KMS-11 (cell line): ENCODE measurements at regions not wholly inside any gene's neighbourhood (a gene's known extent, or its start where the extent isn't known, plus 50 kb on each side); places are given as distances from the start of the nearest gene placed in this dataset.

Source experiments
- H2AFZ ChIP-seq: fragments of 200-600 bp; sonication (generic); 2 replicates; pipeline ENCODE4 v1.6.1; 2016; ENCODE audit warnings: antibody characterized with exemption, mixed run types, low read depth
- H3K27ac ChIP-seq: fragments of 200-600 bp; sonication (generic); 2 replicates; pipeline ENCODE4 v1.6.1; 2016; ENCODE audit warnings: mild to moderate bottlenecking, mixed run types
- H3K27me3 ChIP-seq: fragments of 200-600 bp; sonication (generic); 2 replicates; pipeline ENCODE4 v1.6.1; 2017; ENCODE audit warnings: mild to moderate bottlenecking, low read depth, mixed run types, moderate library complexity; ENCODE audit not compliant: insufficient read depth
- H3K36me3 ChIP-seq: fragments of 200-600 bp; sonication (generic); 2 replicates; pipeline ENCODE4 v1.6.1; 2017; ENCODE audit warnings: mild to moderate bottlenecking, mixed run types; ENCODE audit not compliant: insufficient read depth
- H3K4me1 ChIP-seq: fragments of 200-600 bp; sonication (generic); 2 replicates; pipeline ENCODE4 v1.6.1; 2016; ENCODE audit warnings: mild to moderate bottlenecking, low read depth, mixed run types; ENCODE audit not compliant: poor library complexity, severe bottlenecking
- H3K4me2 ChIP-seq: fragments of 200-600 bp; sonication (generic); 2 replicates; pipeline ENCODE4 v1.7.0; 2016; ENCODE audit warnings: mild to moderate bottlenecking, mixed run types
- H3K4me3 ChIP-seq: fragments of 200-600 bp; sonication (generic); IDR thresholded peaks from 2 replicates; pipeline ENCODE4 v1.6.1; 2017; ENCODE audit warnings: low read depth, low read length, mixed read lengths; ENCODE audit not compliant: insufficient read depth
- H3K79me2 ChIP-seq: fragments of 200-600 bp; sonication (generic); 2 replicates; pipeline ENCODE4 v1.6.1; 2016; ENCODE audit warnings: low read depth, mixed run types; ENCODE audit not compliant: insufficient read depth
- H3K9ac ChIP-seq: fragments of 200-600 bp; sonication (generic); 2 replicates; pipeline ENCODE4 v1.6.1; 2016; ENCODE audit warnings: mild to moderate bottlenecking, mixed run types
- H4K20me1 ChIP-seq: fragments of 200-600 bp; sonication (generic); 2 replicates; pipeline ENCODE4 v1.6.1; 2016; ENCODE audit warnings: mild to moderate bottlenecking, mixed run types; ENCODE audit not compliant: insufficient read depth
- TF ChIP-seq, protein P1 (sequence below): fragments of 200-600 bp; sonication (generic); conservative IDR thresholded peaks from 2 replicates; pipeline ENCODE4 v1.6.1; 2017; ENCODE audit warnings: low read depth, mild to moderate bottlenecking, antibody characterized with exemption, low read length, moderate library complexity, mixed read lengths

DNA sequence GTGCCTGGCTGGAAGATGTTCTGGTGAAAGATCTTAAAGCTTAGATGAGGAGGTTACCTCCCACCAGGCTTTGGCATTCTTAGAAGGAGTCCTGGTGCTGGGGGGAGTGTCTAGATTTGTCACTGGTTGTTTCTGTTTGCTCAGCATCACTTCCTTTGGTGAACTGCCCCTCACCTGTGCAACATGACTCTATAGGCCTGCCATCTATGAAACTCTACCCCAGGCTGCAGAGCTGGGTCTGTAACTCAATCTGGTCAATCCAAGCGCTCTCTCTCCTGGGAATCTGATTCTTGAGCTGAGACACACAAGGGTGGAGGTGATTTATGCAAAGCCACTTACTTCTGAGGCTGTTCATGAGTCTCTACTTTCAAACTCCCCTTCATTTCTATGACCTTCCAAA, 399.4 kb downstream of the NPIPA7 start:
- TF ChIP-seq, protein P1, sequence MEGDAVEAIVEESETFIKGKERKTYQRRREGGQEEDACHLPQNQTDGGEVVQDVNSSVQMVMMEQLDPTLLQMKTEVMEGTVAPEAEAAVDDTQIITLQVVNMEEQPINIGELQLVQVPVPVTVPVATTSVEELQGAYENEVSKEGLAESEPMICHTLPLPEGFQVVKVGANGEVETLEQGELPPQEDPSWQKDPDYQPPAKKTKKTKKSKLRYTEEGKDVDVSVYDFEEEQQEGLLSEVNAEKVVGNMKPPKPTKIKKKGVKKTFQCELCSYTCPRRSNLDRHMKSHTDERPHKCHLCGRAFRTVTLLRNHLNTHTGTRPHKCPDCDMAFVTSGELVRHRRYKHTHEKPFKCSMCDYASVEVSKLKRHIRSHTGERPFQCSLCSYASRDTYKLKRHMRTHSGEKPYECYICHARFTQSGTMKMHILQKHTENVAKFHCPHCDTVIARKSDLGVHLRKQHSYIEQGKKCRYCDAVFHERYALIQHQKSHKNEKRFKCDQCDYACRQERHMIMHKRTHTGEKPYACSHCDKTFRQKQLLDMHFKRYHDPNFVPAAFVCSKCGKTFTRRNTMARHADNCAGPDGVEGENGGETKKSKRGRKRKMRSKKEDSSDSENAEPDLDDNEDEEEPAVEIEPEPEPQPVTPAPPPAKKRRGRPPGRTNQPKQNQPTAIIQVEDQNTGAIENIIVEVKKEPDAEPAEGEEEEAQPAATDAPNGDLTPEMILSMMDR = no peak
- no peak overlapping the region for H3K27ac ChIP-seq
- no peaks in the 10 kb centered on the region for H3K27me3 ChIP-seq
- no peak overlapping the region for H2AFZ ChIP-seq
- H3K9ac ChIP-seq = no peak overlapping the region
- H3K4me2 ChIP-seq = no peak overlapping the region
- no peaks in the 10 kb centered on the region for H3K79me2 ChIP-seq
- H3K4me3 ChIP-seq = no peak overlapping the region
- H3K36me3 ChIP-seq = no peaks in the 10 kb centered on the region
- H4K20me1 ChIP-seq = no peaks in the 10 kb centered on the region
- H3K4me1 ChIP-seq = no peaks in the 10 kb centered on the region

DNA sequence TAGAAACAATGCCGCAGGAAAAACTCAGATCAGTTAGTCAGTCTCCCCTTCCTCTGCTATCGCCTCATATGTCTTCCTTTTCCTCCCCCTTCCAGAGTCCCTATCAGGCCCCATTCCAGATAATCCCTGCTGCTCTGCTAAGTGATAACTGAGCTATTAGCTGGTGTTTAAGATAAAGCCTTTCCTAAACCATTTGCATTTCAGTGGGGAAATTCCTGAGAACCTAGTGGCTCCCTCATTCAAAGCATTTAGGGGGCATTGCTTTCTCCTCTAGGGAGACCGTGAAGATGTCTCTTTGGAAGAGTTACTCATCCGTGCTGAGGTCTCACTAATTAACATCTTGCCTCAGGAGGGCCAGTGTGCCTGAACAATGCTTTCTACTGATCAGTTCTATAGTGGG, 401.6 kb downstream of the NPIPA7 start:
- TF ChIP-seq, protein P1 = no peak
- H2AFZ ChIP-seq = no peak overlapping the region
- no peaks in the 10 kb centered on the region for H3K4me1 ChIP-seq
- no peaks in the 10 kb centered on the region for H3K27me3 ChIP-seq
- H3K9ac ChIP-seq = no peak overlapping the region
- H3K4me2 ChIP-seq = no peak overlapping the region
- H4K20me1 ChIP-seq = no peaks in the 10 kb centered on the region
- H3K27ac ChIP-seq = no peak overlapping the region
- H3K79me2 ChIP-seq = no peaks in the 10 kb centered on the region
- no peak overlapping the region for H3K4me3 ChIP-seq
- H3K36me3 ChIP-seq = no peaks in the 10 kb centered on the region

DNA sequence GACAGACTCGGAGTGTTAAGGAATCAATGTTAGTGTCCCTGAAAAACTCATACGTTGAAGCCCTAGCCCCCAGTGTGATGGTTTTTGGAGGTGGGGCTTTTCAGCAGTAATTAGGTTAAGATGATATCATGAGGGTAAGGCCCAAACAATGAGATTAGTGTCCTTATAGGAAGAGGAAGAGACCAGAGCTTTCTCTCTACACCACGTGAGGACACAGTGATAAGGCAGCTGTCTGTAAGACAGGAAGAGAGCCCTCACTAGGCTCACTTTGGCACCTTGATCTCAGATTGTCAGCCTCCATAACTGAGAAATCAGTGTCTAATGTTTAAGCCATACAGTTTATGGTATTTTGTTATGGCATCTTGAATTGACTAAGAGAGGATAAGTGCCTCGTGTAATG, 403.2 kb downstream of the NPIPA7 start:
- Histone ChIP-seq H3K27me3 (no peaks in the 10 kb centered on the region), H2AFZ (no peak overlapping the region), H3K79me2 (no peaks in the 10 kb centered on the region), H3K4me2 (no peak overlapping the region), H3K4me3 (no peak overlapping the region), H4K20me1 (no peaks in the 10 kb centered on the region), H3K4me1 (no peaks in the 10 kb centered on the region), H3K36me3 (no peaks in the 10 kb centered on the region), H3K9ac (no peak overlapping the region), H3K27ac (no peak overlapping the region)
- TF ChIP-seq, protein P1 = no peak

DNA sequence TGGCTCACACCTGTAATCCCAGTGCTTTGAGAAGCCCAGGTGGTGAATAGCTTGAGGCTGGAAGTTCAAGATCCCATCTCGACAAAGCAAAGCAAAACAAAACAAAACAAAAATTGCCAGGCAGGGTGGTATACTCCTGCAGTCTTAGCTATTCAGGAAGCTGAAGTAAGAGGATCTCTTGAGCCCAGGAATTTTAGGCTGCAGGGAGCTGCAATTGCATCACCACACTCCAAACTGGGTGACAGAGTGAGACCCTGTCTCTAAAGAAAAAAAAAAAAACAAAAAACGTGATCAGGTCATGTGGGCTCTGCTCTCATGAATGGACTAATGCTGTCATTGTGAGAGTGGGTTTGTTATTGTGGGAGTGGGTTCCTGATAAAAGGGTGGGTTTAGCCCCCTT, 409.1 kb downstream of the NPIPA7 start:
- Histone ChIP-seq H4K20me1 (no peaks in the 10 kb centered on the region), H3K36me3 (no peaks in the 10 kb centered on the region), H3K9ac (no peak overlapping the region), H3K4me2 (no peak overlapping the region), H3K4me1 (no peaks in the 10 kb centered on the region), H3K27me3 (no peaks in the 10 kb centered on the region), H2AFZ (no peak overlapping the region), H3K4me3 (no peak overlapping the region), H3K79me2 (no peaks in the 10 kb centered on the region), H3K27ac (no peak overlapping the region)
- TF ChIP-seq, protein P1 = no peak

DNA sequence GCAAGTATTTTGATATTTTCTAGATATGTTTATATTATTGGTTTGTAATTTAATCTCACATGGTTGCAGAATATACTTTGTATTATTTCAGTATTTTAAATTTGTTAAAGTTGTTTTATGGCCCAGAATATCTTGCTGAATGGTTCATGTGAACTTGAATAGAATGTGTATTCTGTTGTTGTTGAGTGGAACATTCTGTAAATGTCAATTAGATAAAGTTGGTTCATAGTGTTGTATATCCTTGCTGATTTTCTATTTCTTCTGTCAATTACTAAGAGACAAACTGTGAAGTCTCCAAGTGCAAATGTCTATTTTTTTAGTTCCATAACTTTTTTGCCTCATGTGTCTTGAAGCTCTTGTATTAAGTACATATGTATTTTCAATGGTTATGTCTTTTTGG, 411.7 kb downstream of the NPIPA7 start:
- H3K4me1 ChIP-seq = no peaks in the 10 kb centered on the region
- H2AFZ ChIP-seq = no peak overlapping the region
- no peak overlapping the region for H3K9ac ChIP-seq
- no peaks in the 10 kb centered on the region for H3K36me3 ChIP-seq
- H3K27me3 ChIP-seq = no peaks in the 10 kb centered on the region
- H3K79me2 ChIP-seq = no peaks in the 10 kb centered on the region
- H3K27ac ChIP-seq = no peak overlapping the region
- TF ChIP-seq, protein P1 = no peak
- H4K20me1 ChIP-seq = no peaks in the 10 kb centered on the region
- H3K4me3 ChIP-seq = no peak overlapping the region
- no peak overlapping the region for H3K4me2 ChIP-seq
